Common myeloid progenitor, CD34-positive (primary cell): ENCODE measurements at regions not wholly inside any gene's neighbourhood (a gene's known extent, or its start where the extent isn't known, plus 50 kb on each side); places are given as distances from the start of the nearest gene placed in this dataset.

Experiments used
- CTCF ChIA-PET: fragments of 350-600 bp; sonication (Branson Sonifier 250); formaldehyde crosslinking; loops from one replicate; lab custom pipeline; 2021; ENCODE audit warnings: antibody characterized with exemption; lab: Charles Lee
- POLR2A ChIA-PET: fragments of 350-600 bp; sonication (Branson Sonifier 250); formaldehyde crosslinking; loops from one replicate; lab custom pipeline; 2021; ENCODE audit warnings: antibody characterized with exemption; lab: Charles Lee
- DNase-seq, 3 donors: peaks; one replicate each; pipeline versions ENCODE4 v3.0.0 to v3.0.0-alpha.2; 2013
- H3K27ac ChIP-seq, 2 experiments: 1 replicate in 1 of 2; 2 replicates in 1 of 2; pipeline ENCODE4 v1.7.0; 2013; ENCODE audit warnings: inconsistent platforms in 2 of 2, low read length in 2 of 2, mild to moderate bottlenecking in 2 of 2, low read depth in 1 of 2, moderate library complexity in 1 of 2; ENCODE audit not compliant: severe bottlenecking in 2 of 2, insufficient read depth in 1 of 2, poor library complexity in 1 of 2
- H3K27me3 ChIP-seq, 5 experiments: replicated peaks in 2 of 5; 1 replicate in 3 of 5; 2 replicates in 2 of 5; pipeline versions ENCODE4 v1.6.1 to v1.7.0; 2013; ENCODE audit warnings: low read length in 4 of 5, mild to moderate bottlenecking in 2 of 5, moderate library complexity in 2 of 5, inconsistent platforms in 1 of 5; ENCODE audit not compliant: insufficient read depth in 5 of 5, control insufficient read depth in 4 of 5
- H3K36me3 ChIP-seq, 4 experiments: 1 replicate in 2 of 4; 2 replicates in 2 of 4; pipeline versions ENCODE4 v1.6.1 to v1.7.0; 2013; ENCODE audit warnings: low read length in 3 of 4, control low read depth in 1 of 4, mild to moderate bottlenecking in 1 of 4; ENCODE audit not compliant: control insufficient read depth in 4 of 4, insufficient read depth in 4 of 4
- H3K4me1 ChIP-seq, 4 experiments: 1 replicate in 3 of 4; 2 replicates in 1 of 4; pipeline versions ENCODE4 v1.6.1 to v1.7.1; 2013; ENCODE audit warnings: low read length in 3 of 4, mild to moderate bottlenecking in 3 of 4, control low read depth in 1 of 4, inconsistent platforms in 1 of 4, moderate library complexity in 1 of 4; ENCODE audit not compliant: control insufficient read depth in 4 of 4, insufficient read depth in 4 of 4; ENCODE audit errors: control extremely low read depth in 1 of 4
- H3K4me3 ChIP-seq, 7 experiments: 1 replicate in 4 of 7; 2 replicates in 3 of 7; pipeline versions ENCODE4 v1.5.1 to v1.7.0; 2013; ENCODE audit warnings: mild to moderate bottlenecking in 7 of 7, low read length in 6 of 7, moderate library complexity in 6 of 7, inconsistent platforms in 2 of 7, low read depth in 2 of 7, control low read depth in 1 of 7; ENCODE audit not compliant: insufficient read depth in 4 of 7, control insufficient read depth in 1 of 7; ENCODE audit errors: extremely low read depth in 1 of 7
- H3K9me3 ChIP-seq, 5 experiments: 1 replicate in 4 of 5; 2 replicates in 1 of 5; pipeline versions ENCODE4 v1.6.1 to v1.7.1; 2013; ENCODE audit warnings: low read length in 4 of 5, mild to moderate bottlenecking in 2 of 5, inconsistent platforms in 1 of 5, low read depth in 1 of 5, moderate library complexity in 1 of 5; ENCODE audit not compliant: control insufficient read depth in 4 of 5, insufficient read depth in 2 of 5; ENCODE audit errors: control extremely low read depth in 1 of 5
- WGBS: methylation state at CpG from one replicate; pipeline ENCODE4 v1.1.5; 2013; ENCODE audit not compliant: insufficient coverage; 5-methylcytosine and 5-hydroxymethylcytosine counted together

- H3K4me1 ChIP-seq: no peaks in the 10 kb centered on the region
- H3K27ac ChIP-seq: no peak overlapping the region
- H3K36me3 ChIP-seq: no peaks in the 10 kb centered on the region
- POLR2A ChIA-PET: no interaction called here
- no peak overlapping the region for H3K4me3 ChIP-seq
- CTCF ChIA-PET: no interaction called here
- H3K27me3 ChIP-seq: no peaks in the 10 kb centered on the region
- peak in 1 of 3 donors; percentile 4 for DNase-seq
- no peaks in the 10 kb centered on the region for H3K9me3 ChIP-seq
These were observed 740.6 kb downstream of the KCNT2 start for GRCh38 chr1:195867638-195868037.

- CTCF ChIA-PET: interaction anchor here (1.0 kb wide), 1 partner anchor 89 kb away, joined by 3 read pairs; no protein-coding TSS in a partner anchor
- Histone ChIP-seq H3K27me3 (no peaks in the 10 kb centered on the region), H3K4me1 (no peaks in the 10 kb centered on the region), H3K27ac (peak overlapping the region in 1 of 2 experiments; percentile 15), H3K4me3 (no peak overlapping the region), H3K36me3 (no peaks in the 10 kb centered on the region), H3K9me3 (no peaks in the 10 kb centered on the region)
- no peak for DNase-seq
- POLR2A ChIA-PET: no interaction called here
- WGBS: no CpG with 5 or more reads among the region's 1 CpG
These were observed 741.4 kb downstream of the KCNT2 start for GRCh38 chr1:195866781-195867222.

- POLR2A ChIA-PET: no interaction called here
- Histone ChIP-seq H3K27ac (peak overlapping the region in 1 of 2 experiments; percentile 15), H3K4me1 (no peaks in the 10 kb centered on the region), H3K27me3 (no peaks in the 10 kb centered on the region), H3K36me3 (no peaks in the 10 kb centered on the region), H3K4me3 (no peak overlapping the region), H3K9me3 (no peaks in the 10 kb centered on the region)
- DNase-seq: no peak
- CTCF ChIA-PET: interaction anchor here (1.0 kb wide), 1 partner anchor 89 kb away, joined by 3 read pairs; no protein-coding TSS in a partner anchor
- no CpG with 5 or more reads among the region's 6 CpGs for WGBS
These were observed 742.0 kb downstream of the KCNT2 start for GRCh38 chr1:195866091-195866780.

GRCh38 chr1:195851804-195852203 lies 756.4 kb downstream of the KCNT2 start:
- ChIA-PET CTCF (no interaction called here), POLR2A (no interaction called here)
- H3K27me3 ChIP-seq: no peaks in the 10 kb centered on the region
- DNase-seq: no peak
- peaks cover 0 to 5% (median 3%) of the 10 kb centered on the region in 4 experiments for H3K4me1 ChIP-seq
- no CpG with 5 or more reads among the region's 2 CpGs for WGBS
- H3K36me3 ChIP-seq: no peaks in the 10 kb centered on the region
- H3K27ac ChIP-seq: no peak overlapping the region
- H3K9me3 ChIP-seq: no peaks in the 10 kb centered on the region
- no peak overlapping the region for H3K4me3 ChIP-seq

GRCh38 chr1:195851016-195851601 lies 757.1 kb downstream of the KCNT2 start:
- H3K27me3 ChIP-seq: no peaks in the 10 kb centered on the region
- peak in 2 of 3 donors; percentile 38 to 46 for DNase-seq
- POLR2A ChIA-PET: no interaction called here
- CTCF ChIA-PET: no interaction called here
- no peak overlapping the region for H3K4me3 ChIP-seq
- H3K27ac ChIP-seq: no peak overlapping the region
- 50% methylated on average over 2 of the region's 5 CpGs for WGBS
- peaks cover 0 to 5% (median 3%) of the 10 kb centered on the region in 4 experiments for H3K4me1 ChIP-seq
- no peaks in the 10 kb centered on the region for H3K9me3 ChIP-seq
- no peaks in the 10 kb centered on the region for H3K36me3 ChIP-seq

- WGBS: no CpG with 5 or more reads among the region's 1 CpG
- no peak for DNase-seq
- Histone ChIP-seq H3K27ac (no peak overlapping the region), H3K27me3 (no peaks in the 10 kb centered on the region), H3K36me3 (no peaks in the 10 kb centered on the region), H3K4me3 (no peak overlapping the region), H3K4me1 (peaks cover 0 to 5% (median 3%) of the 10 kb centered on the region in 4 experiments), H3K9me3 (no peaks in the 10 kb centered on the region)
- CTCF ChIA-PET: no interaction called here
- POLR2A ChIA-PET: no interaction called here
These were observed 759.1 kb downstream of the KCNT2 start for GRCh38 chr1:195849180-195849579.
